ENCODE measurements at regions not wholly inside any gene's neighbourhood (a gene's known extent, or its start where the extent isn't known, plus 50 kb on each side); places are given as distances from the start of the nearest gene placed in this dataset.
"Not testable (repeated sequence)": the region's sequence is repeated elsewhere in the genome, so short reads cannot be mapped to it uniquely, and the experiment has no call there.

DNA sequence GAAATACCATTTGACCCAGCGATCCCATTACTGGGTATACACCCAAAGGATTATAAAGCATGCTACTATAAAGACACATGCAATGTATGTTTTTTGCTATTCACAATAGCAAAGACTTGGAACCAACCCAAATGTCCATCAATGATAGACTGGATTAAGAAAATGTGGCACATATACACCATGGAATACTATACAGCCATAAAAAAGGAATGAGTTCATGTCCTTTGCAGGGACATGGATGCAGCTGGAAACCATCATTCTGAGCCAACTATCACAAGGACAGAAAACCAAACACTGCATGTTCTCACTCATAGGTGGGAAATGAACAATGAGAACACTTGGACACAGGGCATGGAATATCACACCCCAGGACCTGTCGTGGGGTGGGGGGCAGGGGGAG lies 558.1 kb downstream of the NTRK3 start:
- DNase-seq; intact Hi-C loops (cut with DNase I): not testable (repeated sequence)

DNA sequence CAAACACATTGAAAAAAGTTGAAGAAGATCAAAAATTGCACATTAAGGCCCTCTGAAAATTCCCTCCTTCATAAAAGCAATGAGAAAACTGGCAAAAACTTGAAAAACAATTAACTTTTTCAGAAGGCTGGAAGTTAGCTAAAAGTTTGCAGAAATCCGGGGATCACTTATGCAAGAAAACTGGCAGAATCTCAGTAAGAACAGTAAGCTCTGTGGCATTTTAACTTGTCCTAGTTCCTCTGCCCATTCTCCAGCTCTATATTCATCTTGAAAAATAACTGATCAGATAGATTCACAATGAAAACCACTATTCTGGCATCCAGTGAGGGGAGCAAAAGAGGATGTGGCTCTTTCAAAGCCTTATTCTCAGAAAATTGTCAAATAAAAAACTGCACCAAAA lies 566.8 kb downstream of the NTRK3 start:
- no peak for DNase-seq
- intact Hi-C loops (cut with DNase I) = no loop called here

DNA sequence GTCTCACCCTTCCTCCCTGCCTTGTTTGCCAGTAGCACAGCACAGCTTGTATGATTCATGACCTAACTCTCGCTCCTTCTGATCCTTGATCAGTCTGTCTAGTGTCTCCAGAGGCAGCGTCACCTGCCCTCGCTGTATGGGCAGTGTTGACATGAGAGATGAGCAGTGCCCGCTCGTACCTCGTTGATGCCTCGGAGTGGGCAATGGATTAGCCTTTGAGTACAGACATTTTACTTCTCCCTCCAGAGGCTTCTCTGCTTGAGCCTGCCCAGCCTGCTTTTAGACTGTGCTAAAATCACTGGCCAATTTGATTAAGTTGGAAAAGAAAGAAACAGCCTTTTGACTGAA lies 569.0 kb downstream of the NTRK3 start:
- intact Hi-C loops (cut with DNase I) = no loop called here
- no peak for DNase-seq

DNA sequence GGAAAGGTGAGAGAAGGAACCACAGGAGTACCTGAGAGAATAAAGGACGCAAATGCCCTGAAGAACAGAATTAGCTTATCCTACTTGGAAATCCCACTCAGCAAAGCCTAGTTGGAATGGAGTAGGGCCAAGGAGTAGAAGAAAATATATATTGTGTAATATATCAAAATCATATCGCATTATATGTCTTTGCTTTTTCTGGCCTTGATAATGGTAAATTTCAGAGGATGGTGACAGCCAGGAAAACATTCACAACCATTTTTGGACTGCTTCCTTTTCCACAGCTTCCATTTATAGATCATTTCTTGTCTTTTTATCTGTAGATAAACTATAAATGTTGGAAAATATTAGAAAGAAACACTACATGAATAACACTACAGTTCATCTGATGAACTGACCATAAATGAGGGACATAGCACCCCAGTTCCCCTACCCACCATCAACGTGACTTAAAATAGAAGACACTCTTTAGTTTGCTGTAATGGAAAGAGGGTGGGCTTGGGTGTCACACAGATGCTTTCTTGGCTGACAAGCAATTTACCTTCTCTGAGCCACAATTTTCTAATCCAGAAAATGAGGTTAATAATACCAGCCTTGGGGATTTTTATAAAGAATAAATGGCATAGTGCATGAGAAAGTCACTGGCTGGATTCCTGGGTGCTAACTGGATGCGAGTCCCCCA lies 569.6 kb downstream of the NTRK3 start:
- DNase-seq = no peak
- intact Hi-C loops (cut with DNase I) = no loop called here

DNA sequence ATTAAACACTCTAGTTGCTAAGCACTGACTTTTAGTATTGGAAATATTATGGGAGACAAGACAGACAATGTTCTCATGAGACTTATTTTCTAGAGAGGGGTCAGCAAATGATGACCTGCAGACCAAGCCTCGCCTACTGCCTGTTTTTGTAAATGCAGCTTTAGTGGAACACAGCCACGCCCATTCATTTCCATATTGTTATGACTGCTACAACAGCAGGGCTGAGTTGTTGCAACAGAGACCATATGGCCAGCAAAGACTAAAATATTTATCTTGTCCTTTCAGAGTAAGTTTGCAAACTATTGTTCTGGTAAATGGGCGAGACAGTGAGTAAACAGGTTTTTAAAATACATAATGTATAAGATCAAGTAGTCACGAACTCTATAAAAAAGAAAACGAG lies 570.2 kb downstream of the NTRK3 start:
- DNase-seq = no peak
- intact Hi-C loops (cut with DNase I) = no loop called here

DNA sequence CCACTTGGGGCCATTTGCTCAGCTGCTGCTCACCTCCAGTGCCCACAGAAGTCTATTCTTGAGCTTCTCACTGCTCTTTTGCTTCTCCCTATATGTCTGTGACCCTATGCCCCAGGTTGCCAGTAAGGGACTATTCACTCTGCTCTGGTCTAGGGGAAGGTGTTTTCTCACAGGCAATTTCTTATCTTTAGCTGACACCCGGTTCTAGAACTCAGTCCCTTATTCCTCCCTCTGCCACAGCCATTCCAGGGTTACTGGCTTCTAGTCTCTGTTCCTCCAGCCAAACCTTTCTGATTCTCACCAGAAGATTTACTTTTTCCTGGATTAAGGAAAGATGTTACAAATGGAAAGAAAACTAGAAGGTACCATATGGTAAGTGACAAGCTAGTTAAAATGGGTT lies 574.0 kb downstream of the NTRK3 start:
- no peak for DNase-seq
- intact Hi-C loops (cut with DNase I) = no loop called here

DNA sequence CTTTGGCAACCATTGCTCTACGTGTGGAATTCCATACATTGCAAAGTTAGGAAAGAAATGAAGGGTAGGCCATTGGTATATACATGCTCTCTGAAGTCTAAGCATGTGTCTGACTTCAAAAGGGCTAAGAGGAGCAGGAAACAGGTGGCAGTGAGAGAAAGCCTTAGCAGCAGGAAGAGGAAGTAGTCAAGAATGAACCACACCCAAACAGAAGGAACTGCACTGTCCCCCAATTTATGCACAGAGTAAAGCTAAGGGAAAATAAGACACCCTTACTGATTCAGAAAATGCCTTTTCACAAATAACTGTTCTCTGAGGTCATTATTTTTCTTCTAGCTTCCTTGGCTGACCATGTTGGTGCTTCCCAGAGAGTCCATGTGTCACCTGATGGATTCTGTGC lies 575.4 kb downstream of the NTRK3 start:
- intact Hi-C loops (cut with DNase I) = no loop called here
- no peak for DNase-seq

DNA sequence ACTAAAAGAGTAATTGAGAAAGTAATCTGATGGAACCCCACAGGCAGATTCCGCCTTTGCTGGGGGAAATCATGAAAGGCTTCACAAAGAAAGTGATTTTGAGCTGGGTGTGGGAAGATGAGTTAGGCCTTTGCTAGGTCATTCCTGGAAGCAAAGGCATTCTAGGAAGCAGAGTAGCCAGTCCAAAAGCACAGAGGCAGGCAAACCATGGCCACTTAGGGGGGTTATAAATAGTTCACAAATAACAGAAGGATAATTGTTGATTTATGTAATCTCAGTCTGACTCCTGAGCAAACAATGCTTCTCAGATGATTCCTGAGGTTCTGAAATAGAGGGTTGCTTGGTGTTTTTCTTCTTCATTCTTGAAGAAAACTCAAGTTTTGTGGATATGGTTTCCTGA lies 576.3 kb downstream of the NTRK3 start:
- intact Hi-C loops (cut with DNase I) = no loop called here
- no peak for DNase-seq

DNA sequence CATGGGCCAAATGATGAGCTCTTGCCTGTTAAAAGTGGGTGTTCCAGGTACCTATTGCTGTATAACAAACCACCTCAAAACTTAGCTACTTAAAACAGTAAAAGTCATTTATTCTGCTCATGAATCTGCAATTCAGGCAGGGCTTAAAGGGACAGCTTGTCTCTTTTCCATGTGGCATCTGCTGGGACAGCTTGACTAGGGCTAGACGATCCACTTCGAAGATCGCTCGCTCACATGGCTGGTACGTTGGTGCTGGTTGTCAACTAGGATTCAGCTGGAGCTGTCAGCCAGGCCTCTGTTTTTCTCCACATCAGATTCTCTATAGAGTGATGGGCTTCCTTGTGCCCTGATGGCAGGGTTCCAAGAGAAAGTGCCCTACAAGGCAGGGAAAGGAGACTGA lies 581.3 kb downstream of the NTRK3 start:
- no peak for DNase-seq
- intact Hi-C loops (cut with DNase I) = no loop called here

DNA sequence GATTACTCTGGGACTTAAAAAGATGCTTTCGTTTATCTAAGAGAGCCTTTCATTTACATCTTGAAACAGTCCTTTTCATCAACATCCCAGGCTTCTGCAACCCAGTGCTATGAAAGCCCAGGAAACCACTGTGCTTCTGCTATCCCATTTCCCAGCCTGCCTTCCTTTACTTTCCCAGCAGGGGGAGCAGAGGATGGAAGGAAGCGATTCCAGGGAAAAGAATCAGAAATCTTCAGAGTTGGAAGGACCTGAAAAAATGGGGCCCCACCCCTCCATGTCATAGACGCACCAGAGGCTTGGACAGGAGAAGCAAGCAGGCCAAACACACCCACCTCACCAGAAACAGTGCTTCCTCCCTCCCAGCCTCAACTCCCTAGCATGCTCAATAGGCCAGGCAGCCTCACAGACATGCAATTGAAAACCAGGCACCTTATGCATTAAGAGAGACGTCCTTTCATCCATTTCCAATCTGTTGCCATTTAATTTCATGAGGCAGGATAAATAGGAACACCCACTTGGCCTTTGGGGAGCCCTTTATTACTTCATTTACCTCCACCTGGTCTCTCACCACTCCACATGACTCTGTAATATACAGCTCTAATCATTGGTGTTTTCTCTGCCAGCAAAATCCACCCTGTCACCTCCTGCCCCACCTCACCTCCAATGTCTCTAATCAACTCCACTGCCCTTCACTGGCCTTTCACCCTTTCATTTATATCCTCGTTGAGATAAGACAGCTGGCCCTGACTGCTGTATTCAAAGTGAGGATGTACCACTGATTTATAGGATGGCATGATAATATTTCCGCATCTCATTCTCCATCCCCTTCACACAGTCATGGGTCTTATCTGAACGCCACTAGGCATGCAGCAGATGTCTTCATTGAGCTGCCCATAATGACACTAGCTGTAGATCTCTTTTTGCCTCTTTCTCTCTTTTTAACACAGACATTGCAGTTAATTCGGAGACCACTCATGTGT lies 583.9 kb downstream of the NTRK3 start:
- intact Hi-C loops (cut with DNase I) = no loop called here
- DNase-seq = peak in 38 of 42 donors; percentile 8 to 77 (median 44)

DNA sequence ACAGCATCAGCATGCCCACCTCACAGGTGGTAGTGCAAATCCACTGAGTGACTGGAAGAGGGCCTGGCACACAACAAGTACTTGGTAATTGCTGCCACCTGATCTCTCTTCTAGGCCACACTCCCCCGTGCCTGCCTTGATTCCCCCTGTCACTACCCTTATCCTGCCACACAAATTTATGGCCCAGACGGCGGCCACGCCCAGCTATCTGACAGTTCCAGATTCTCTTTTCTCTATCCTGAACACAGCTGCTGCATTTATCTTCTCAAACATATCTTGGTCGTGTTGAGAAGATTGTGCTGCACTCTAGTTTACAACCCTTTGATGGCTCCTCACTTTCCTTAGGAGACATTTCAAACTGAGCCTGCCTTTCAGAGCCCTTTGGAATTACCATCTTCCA lies 585.2 kb downstream of the NTRK3 start:
- DNase-seq = no peak
- intact Hi-C loops (cut with DNase I) = no loop called here

DNA sequence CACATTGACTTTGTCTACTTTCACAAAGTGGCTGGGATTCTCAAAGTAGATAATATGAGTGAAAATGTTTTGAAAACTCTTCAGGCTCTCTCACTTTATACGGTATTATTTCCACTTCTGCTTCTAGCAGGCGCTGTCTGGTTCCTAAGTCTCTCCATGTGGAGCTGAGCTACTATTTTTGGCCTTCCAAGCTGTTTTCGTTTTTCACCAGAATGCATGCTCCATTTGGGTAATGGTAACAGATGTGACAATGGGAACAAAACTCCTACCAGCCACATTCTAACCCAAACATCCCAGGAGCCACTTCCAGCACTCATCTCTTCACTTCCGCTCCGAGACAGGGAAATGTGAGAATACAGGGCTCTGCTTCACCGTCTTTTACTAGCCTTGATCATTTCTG lies 586.7 kb downstream of the NTRK3 start:
- intact Hi-C loops (cut with DNase I) = no loop called here

DNA sequence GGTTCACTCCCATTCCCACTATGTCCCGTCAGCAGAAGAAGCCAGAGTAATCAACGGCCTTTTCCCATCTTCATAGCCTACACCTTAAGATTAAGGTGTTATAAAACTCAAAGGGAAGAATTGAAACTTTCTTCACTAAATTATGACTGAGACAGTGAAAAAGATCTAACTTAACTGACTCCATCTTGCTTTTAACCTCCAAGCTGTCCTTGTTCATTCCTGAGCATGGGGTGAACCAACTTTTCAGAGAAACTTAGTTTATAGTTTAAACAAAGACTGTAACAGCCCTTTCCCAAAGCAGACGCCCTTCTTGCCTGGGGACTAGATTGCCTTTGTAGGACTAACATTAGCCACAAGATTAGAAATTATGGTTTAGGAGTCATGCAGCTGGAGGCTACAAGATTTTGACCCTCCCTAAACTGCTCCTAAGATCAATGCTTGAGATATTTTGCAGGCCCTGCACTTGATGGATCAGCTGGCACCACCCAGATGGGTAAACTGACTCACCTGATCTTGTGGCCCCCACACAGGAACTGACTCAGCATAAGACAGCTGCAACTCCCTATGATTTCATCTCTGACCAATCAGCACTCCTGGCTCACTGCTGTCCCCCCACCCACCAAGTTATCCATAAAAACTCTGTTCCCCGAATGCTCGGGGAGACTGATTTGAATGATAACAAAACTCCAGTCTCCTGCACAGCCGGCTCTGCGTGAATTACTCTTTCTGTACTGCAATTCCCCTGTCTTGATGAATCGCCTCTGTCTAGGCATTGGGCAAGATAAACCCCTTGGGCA lies 587.6 kb downstream of the NTRK3 start:
- DNase-seq; intact Hi-C loops (cut with DNase I): not testable (repeated sequence)

More for the DNA sequence above, 586.7 kb downstream of the NTRK3 start:
- no peak for DNase-seq

DNA sequence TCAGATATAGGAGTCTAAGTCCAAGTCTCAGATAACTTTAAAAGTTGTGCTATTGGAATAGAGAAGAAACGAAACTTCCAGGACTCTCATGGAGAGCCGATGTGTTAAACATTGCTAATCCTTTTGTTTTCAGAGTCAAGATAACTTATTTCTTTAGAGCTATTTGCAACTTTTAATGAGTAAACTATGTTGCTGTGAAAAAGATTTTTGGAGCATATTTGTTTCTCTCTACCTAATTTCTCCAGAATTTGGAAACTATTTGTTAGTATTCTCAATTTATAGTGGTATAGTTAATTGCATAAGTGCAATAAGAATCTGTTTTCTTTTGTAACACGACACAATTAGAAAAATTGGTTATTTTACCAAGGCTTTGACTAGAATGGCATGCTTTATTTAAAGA lies 588.9 kb downstream of the NTRK3 start:
- DNase-seq = no peak
- intact Hi-C loops (cut with DNase I) = no loop called here

DNA sequence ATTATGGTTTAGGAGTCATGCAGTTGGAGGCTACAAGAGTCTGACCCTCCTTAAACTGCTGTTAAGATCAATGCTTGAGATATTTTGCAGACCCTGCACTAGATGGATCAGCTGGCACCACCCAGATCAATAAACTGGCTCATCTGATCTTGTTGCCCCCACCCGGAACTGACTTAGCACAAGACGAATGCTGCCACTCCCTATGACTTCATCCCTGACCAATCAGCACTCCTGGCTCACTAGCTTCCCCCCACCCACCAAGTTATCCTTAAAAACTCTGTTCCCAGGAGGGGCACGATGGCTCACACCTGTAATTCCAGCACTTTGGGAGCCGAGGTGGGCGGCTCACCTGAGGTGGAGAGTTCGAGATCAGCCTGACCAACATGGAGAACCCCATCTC lies 594.0 kb downstream of the NTRK3 start:
- intact Hi-C loops (cut with DNase I) = no loop called here
- no peak for DNase-seq

DNA sequence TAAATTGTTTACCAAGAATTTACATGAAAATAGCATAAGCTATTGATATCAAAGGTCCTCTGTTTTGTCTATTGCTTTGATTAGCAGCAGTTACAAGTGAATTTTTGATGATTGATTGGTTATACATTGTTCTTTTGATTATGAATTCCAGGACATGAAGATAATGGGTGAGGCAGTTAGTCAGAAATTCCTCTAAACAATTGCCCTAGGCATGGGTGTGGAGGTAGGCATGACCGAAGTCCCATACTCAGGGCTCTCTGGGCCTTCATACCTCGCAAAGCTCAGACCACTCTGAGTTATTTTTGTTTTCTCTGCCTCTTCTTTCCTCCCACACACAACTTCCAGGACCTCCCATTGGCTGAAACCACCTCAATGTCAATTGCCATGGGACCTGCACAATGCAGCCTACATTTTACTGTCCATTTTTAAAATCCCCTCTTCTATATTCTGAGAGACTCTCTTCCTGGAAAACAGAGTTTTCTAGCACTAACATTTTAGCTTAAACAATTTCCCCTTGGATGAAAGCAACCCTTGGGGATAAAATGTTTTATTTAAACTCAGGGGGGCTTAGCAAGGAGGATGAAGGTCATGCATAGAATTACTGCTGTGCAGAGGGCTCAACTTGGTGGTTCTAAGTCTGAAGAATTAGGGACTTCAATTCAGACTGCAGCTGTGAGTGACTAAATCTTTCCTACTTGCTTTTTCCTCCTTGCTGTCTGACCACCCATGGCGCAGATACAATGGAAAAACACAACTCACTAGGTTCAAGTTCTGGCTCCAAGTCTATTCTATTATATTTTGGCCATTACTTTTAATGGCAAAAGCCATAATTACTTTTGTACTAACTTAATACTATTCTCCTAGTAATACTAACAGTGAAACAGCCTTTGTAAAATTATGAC lies 594.8 kb downstream of the NTRK3 start:
- intact Hi-C loops (cut with DNase I) = no loop called here
- DNase-seq = no peak

DNA sequence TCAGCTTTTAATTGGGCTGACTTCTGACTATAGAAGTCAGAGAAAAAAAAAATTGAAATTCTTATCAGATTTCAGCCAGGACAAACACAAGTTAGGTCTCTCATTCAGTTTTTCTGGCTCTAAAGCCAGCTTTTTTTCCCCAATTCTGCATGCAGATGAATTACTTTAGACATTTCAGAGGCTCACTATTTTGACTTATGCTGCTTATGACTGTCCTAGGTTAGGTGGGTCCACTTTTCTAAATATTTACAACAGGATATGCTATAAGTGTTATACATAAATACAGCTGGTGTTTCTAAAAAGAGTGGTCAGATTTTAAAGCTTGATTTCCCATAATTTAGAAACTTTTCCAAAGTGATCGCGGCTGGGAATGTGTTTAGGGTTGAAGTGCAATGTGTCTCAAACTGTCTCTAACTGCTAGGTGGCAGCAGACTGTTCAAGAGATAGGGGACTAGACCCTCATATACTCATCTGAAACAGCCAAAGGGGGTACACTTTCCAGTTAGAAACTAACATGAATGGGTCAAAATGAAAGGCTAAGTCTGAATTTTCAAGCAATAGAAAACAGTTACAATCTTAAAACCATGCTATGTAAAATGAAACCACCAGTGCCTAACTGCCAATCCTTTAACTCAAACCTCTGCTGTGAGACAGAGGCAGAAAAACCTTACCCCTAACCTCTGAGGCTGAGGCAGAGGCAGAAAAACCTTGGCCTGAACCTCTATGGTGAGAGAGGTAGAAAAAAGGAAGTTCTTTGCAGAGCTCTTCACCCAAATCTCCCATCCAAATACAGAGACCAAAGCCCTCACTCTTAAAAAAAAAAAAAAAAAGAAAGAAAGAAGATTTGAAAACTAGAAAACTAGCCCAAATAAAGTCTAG lies 596.0 kb downstream of the NTRK3 start:
- intact Hi-C loops (cut with DNase I) = no loop called here
- DNase-seq = no peak

DNA sequence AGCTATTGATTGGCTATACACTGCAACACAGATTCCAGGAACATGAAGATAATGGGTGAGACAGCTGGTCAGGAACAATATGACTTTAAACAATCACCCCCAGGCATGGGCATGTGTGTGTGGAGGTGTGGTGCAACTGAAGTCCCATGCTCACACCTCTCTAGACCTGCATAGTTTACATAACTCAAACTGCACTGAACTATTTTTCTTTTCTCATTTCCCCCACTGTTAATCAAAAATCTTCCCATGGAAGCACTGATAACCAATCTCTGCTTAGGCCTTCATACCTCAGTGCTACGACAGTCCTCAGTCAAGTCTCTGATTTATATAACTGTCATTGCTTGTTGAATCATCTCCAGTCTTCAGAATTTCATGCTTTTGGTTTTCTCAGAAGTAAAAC lies 600.2 kb downstream of the NTRK3 start:
- intact Hi-C loops (cut with DNase I) = no loop called here
- no peak for DNase-seq

Data from head of caudate nucleus (tissue), 42 donors.